Mammary epithelial cell (primary cell): ENCODE measurements at regions not wholly inside any gene's neighbourhood (a gene's known extent, or its start where the extent isn't known, plus 50 kb on each side); places are given as distances from the start of the nearest gene placed in this dataset.

Experiments used
- EZH2 ChIP-seq: IDR thresholded peaks from 2 replicates; pipeline ENCODE4 v1.6.1; 2012; ENCODE audit warnings: low read length, inconsistent platforms, borderline replicate concordance
- TF ChIP-seq, protein P1 (sequence below), 2 donors: IDR thresholded peaks in 1 of 2; conservative IDR thresholded peaks in 1 of 2; 2 replicates each; pipeline ENCODE4 v1.5.1; 2011 to 2012; ENCODE audit warnings: inconsistent platforms in 2 of 2, low read length in 2 of 2, mild to moderate bottlenecking in 2 of 2, control low read depth in 1 of 2, low read depth in 1 of 2; ENCODE audit not compliant: insufficient read depth in 1 of 2; ENCODE audit errors: extremely low read depth in 1 of 2

DNA sequence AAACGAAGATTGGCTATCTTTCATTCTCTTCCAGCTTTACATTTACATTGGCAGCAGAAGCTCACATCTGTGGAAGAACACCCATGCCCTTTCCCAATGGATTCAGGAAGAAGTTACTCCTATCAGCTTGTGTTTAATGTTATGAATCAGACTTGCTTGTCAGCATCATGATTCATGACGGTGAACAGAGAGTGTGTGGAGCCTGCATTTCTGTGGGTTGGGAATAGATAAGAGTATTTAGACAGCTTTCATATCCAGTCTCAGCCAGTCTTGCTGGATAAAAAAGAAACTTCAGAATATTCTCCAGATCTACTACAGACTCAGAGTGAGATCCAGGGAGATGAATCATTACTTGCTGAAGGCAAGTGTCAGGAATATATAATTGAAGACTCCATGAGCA, 812.9 kb upstream of the ZNF608 start:
- TF ChIP-seq, protein P1, sequence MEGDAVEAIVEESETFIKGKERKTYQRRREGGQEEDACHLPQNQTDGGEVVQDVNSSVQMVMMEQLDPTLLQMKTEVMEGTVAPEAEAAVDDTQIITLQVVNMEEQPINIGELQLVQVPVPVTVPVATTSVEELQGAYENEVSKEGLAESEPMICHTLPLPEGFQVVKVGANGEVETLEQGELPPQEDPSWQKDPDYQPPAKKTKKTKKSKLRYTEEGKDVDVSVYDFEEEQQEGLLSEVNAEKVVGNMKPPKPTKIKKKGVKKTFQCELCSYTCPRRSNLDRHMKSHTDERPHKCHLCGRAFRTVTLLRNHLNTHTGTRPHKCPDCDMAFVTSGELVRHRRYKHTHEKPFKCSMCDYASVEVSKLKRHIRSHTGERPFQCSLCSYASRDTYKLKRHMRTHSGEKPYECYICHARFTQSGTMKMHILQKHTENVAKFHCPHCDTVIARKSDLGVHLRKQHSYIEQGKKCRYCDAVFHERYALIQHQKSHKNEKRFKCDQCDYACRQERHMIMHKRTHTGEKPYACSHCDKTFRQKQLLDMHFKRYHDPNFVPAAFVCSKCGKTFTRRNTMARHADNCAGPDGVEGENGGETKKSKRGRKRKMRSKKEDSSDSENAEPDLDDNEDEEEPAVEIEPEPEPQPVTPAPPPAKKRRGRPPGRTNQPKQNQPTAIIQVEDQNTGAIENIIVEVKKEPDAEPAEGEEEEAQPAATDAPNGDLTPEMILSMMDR (conservative IDR thresholded peaks at IDR 0.05 in 1 of 2, IDR thresholded peaks at IDR 0.05 in 1 of 2; ENCODE audit: extremely low read depth in 1 of 2, insufficient read depth in 1 of 2, low read depth in 1 of 2, low read length in 2 of 2): no peak
- no peak for TF ChIP-seq EZH2
